NB4 (cell line): ENCODE measurements at regions not wholly inside any gene's neighbourhood (a gene's known extent, or its start where the extent isn't known, plus 50 kb on each side); places are given as distances from the start of the nearest gene placed in this dataset.

Experiments used
- CTCF ChIP-seq: IDR thresholded peaks from one replicate; pipeline ENCODE4 v1.5.1; 2012; ENCODE audit warnings: low read depth, low read length
- POLR2A ChIP-seq: IDR thresholded peaks from 2 replicates; pipeline ENCODE4 v1.6.1; 2011; ENCODE audit warnings: mild to moderate bottlenecking; ENCODE audit not compliant: insufficient read length; ENCODE audit errors: extremely low read depth
- TF ChIP-seq, protein P1 (sequence below): IDR thresholded peaks from 2 replicates; pipeline ENCODE4 v1.6.1; 2011; ENCODE audit warnings: low read depth, low read length

GRCh38 chr2:83747141-83747540 is 711.9 kb downstream of the SUCLG1 start:
- TF ChIP-seq CTCF (no peak), POLR2A (no peak)
- TF ChIP-seq, protein P1, sequence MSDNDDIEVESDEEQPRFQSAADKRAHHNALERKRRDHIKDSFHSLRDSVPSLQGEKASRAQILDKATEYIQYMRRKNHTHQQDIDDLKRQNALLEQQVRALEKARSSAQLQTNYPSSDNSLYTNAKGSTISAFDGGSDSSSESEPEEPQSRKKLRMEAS, result no peak
